ENCODE measurements at regions not wholly inside any gene's neighbourhood (a gene's known extent, or its start where the extent isn't known, plus 50 kb on each side); places are given as distances from the start of the nearest gene placed in this dataset.
"Not testable (repeated sequence)": the region's sequence is repeated elsewhere in the genome, so short reads cannot be mapped to it uniquely, and the experiment has no call there.

DNA sequence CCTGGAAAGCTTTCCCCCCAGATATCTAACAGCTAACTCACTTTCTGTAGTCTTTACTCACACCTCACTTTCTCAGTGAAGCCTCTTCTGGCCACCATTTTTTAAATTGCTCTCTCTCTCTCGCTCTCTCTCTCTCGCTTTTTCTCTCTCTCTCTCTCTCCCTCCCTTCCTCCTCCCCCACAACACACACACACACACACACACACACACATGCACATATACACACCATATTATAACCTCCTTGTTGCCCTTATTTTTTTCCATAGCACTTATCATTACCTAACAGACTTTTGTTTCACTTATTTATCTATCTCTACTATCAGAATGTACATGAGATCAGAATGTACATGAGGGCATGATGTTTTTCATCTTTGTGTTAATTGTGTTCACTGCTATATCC, 156.8 kb downstream of the DUSP6 start:
- Histone ChIP-seq H3K4me1 (ENCODE audit: control insufficient read depth in 1 of 2, insufficient read depth in 2 of 2, low read length in 2 of 2) (no peaks in the 10 kb centered on the region), H3K27me3 (ENCODE audit: control insufficient read depth in 1 of 2, insufficient read depth in 2 of 2, low read length in 1 of 2) (no peaks in the 10 kb centered on the region), H3K27ac (ENCODE audit: low read depth in 1 of 2, low read length in 2 of 2) (no peak overlapping the region), H3K36me3 (ENCODE audit: control insufficient read depth in 1 of 2, insufficient read depth in 2 of 2, low read length in 1 of 2) (no peaks in the 10 kb centered on the region), H3K4me3 (ENCODE audit: low read length in 2 of 2) (no peak overlapping the region), H3K9me3 (ENCODE audit: control insufficient read depth, low read length) (no peaks in the 10 kb centered on the region)
- ATAC-seq (ENCODE audit: low FRiP score) (no peak), DNase-seq (no peak)
- intact Hi-C loops (cut with DNase I) = no loop called here
- 96 to 100% methylated on average over 2 of the region's 2 CpGs for WGBS, 2 donors

DNA sequence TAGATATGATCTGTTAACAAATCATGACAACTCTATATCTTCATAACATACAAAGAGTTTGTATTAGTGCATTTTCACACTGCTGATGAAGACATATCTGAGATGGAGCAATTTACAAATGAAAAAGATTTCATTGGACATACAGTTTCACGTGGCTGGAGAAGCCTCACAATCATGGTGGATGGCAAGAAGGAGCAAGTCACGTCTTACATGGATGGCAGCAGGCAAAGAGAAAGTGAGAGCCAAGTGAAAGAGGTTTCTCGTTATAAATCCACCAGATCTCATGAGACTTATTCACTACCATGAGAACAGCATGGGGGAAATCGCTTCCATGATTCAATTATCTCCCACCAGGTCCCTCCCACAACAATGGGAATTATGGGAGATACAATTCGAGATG, 157.6 kb downstream of the DUSP6 start:
- WGBS, 2 donors = 90 to 92% methylated on average over 5 of the region's 5 CpGs
- Histone ChIP-seq H3K36me3 (ENCODE audit: control insufficient read depth in 1 of 2, insufficient read depth in 2 of 2, low read length in 1 of 2) (no peaks in the 10 kb centered on the region), H3K27me3 (ENCODE audit: control insufficient read depth in 1 of 2, insufficient read depth in 2 of 2, low read length in 1 of 2) (no peaks in the 10 kb centered on the region), H3K4me1 (ENCODE audit: control insufficient read depth in 1 of 2, insufficient read depth in 2 of 2, low read length in 2 of 2) (no peaks in the 10 kb centered on the region), H3K9me3 (ENCODE audit: control insufficient read depth, low read length) (no peaks in the 10 kb centered on the region), H3K4me3 (ENCODE audit: low read length in 2 of 2) (no peak overlapping the region), H3K27ac (ENCODE audit: low read depth in 1 of 2, low read length in 2 of 2) (no peak overlapping the region)
- no peak for DNase-seq
- ATAC-seq (ENCODE audit: low FRiP score) = no peak
- intact Hi-C loops (cut with DNase I) = no loop called here

DNA sequence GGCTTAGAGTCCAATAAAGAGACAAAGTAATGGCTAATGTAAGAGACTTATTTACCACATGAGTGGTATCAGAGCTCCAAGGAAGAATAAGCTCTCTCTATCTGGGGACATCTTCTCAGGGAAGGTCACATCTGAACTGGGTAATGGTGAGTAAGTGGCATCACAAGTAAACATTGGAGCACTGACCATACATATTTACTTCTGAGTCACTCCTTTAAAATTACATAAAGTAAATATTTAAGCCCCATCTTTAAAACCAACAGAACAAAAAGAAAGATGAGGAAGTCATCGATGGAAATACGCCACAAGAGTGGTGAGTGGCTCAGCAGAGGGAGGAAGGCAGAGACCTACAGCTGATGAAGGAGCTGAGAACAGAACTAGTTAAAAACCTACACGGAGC, 159.9 kb downstream of the DUSP6 start:
- Histone ChIP-seq H3K27me3 (ENCODE audit: control insufficient read depth in 1 of 2, insufficient read depth in 2 of 2, low read length in 1 of 2) (no peaks in the 10 kb centered on the region), H3K9me3 (ENCODE audit: control insufficient read depth, low read length) (no peaks in the 10 kb centered on the region), H3K4me3 (ENCODE audit: low read length in 2 of 2) (no peak overlapping the region), H3K36me3 (ENCODE audit: control insufficient read depth in 1 of 2, insufficient read depth in 2 of 2, low read length in 1 of 2) (no peaks in the 10 kb centered on the region), H3K4me1 (ENCODE audit: control insufficient read depth in 1 of 2, insufficient read depth in 2 of 2, low read length in 2 of 2) (no peaks in the 10 kb centered on the region), H3K27ac (ENCODE audit: low read depth in 1 of 2, low read length in 2 of 2) (no peak overlapping the region)
- ATAC-seq (ENCODE audit: low FRiP score) (no peak), DNase-seq (no peak)
- intact Hi-C loops (cut with DNase I) = no loop called here
- 83 to 87% methylated on average over 3 of the region's 3 CpGs for WGBS, 2 donors

DNA sequence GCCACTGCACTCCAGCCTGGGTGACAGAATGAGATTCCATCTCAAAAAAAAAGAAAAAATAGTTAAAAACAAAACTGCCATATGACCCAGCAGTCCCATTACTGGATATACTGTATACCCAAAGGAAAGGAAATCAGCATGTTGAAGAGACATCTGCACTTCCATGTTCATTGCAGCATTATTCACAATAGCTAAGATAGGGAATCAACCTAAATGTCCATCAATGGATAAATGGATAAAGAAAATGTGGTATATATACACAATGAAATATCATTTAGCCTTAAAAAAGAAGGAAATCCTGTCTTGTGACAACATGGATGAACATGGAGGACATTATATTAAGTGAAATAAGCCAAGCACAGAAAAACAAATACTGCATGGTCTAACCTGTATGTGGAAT, 160.7 kb downstream of the DUSP6 start:
- ATAC-seq (ENCODE audit: low FRiP score); H3K4me1 ChIP-seq (ENCODE audit: control insufficient read depth in 1 of 2, insufficient read depth in 2 of 2, low read length in 2 of 2); H3K4me3 ChIP-seq (ENCODE audit: low read length in 2 of 2); H3K36me3 ChIP-seq (ENCODE audit: control insufficient read depth in 1 of 2, insufficient read depth in 2 of 2, low read length in 1 of 2); intact Hi-C loops (cut with DNase I); H3K9me3 ChIP-seq (ENCODE audit: control insufficient read depth, low read length); DNase-seq; H3K27ac ChIP-seq (ENCODE audit: low read depth in 1 of 2, low read length in 2 of 2); H3K27me3 ChIP-seq (ENCODE audit: control insufficient read depth in 1 of 2, insufficient read depth in 2 of 2, low read length in 1 of 2): not testable (repeated sequence)

DNA sequence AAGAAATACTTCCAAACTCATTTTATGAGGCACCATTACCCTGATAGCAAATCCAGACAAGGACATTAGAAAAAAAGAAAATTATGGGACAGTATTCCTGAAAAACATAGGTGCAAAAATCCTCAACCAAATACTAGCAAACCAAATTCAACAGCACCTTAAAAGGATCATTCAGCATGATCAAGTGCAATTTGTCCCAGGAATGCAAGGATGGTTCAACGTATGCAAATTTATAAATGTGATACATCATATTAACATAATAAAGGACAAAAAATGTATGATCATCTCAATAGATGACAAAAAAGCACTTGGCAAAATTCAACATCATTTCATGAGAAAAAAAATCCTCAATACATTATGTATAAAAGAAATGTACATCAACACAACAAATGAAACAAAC, 162.9 kb downstream of the DUSP6 start:
- no peak for ATAC-seq (ENCODE audit: low FRiP score)
- WGBS, 2 donors = 91 to 94% methylated on average over 1 of the region's 1 CpG
- Histone ChIP-seq H3K9me3 (ENCODE audit: control insufficient read depth, low read length) (no peaks in the 10 kb centered on the region), H3K27ac (ENCODE audit: low read depth in 1 of 2, low read length in 2 of 2) (no peak overlapping the region), H3K36me3 (ENCODE audit: control insufficient read depth in 1 of 2, insufficient read depth in 2 of 2, low read length in 1 of 2) (no peaks in the 10 kb centered on the region), H3K4me3 (ENCODE audit: low read length in 2 of 2) (no peak overlapping the region), H3K4me1 (ENCODE audit: control insufficient read depth in 1 of 2, insufficient read depth in 2 of 2, low read length in 2 of 2) (no peaks in the 10 kb centered on the region), H3K27me3 (ENCODE audit: control insufficient read depth in 1 of 2, insufficient read depth in 2 of 2, low read length in 1 of 2) (no peaks in the 10 kb centered on the region)
- intact Hi-C loops (cut with DNase I) = no loop called here
- DNase-seq = no peak

DNA sequence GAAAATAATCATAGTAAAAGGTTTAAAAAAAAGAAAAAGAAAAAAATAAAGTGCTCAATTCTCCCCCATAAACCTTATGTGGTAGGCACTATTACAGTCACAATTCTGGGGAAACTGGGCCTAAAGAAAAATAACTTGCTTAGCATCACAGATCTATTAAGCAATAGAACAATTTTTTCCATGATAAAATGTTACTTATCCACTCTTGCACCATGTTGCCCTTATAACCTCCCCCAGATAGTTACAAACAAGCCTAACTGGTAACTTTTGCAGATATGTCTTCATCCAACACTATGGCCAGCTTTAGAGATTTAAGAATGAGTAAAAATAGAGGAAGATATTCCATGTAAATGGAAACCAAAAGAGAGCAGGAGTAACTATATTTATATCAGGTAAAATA, 164.8 kb downstream of the DUSP6 start:
- Histone ChIP-seq H3K9me3 (ENCODE audit: control insufficient read depth, low read length) (no peaks in the 10 kb centered on the region), H3K36me3 (ENCODE audit: control insufficient read depth in 1 of 2, insufficient read depth in 2 of 2, low read length in 1 of 2) (no peaks in the 10 kb centered on the region), H3K4me3 (ENCODE audit: low read length in 2 of 2) (no peak overlapping the region), H3K27me3 (ENCODE audit: control insufficient read depth in 1 of 2, insufficient read depth in 2 of 2, low read length in 1 of 2) (no peaks in the 10 kb centered on the region), H3K4me1 (ENCODE audit: control insufficient read depth in 1 of 2, insufficient read depth in 2 of 2, low read length in 2 of 2) (no peaks in the 10 kb centered on the region), H3K27ac (ENCODE audit: low read depth in 1 of 2, low read length in 2 of 2) (no peak overlapping the region)
- ATAC-seq (ENCODE audit: low FRiP score) (no peak), DNase-seq (no peak)
- intact Hi-C loops (cut with DNase I) = no loop called here

DNA sequence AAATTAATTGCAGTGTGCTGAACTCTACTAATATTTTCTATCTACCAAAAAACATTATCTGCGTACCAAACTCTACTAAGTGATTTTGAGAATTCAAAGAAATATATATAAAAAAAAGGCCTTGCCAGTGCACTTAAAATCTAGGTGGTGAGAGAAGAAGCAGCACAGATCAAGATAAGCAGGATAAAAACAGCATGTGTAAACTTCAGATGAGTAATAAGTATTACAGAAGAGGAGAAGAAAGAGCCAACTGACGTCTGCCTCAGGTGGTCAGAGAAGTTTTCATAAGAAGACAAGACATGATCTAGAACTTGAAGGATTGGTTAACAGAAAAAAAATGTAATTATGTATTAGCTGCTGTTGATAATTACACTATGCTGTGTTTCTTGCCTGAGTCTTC, 166.4 kb downstream of the DUSP6 start:
- WGBS, 2 donors = 87 to 89% methylated on average over 2 of the region's 2 CpGs
- no peaks in the 10 kb centered on the region for H3K9me3 ChIP-seq (ENCODE audit: control insufficient read depth, low read length)
- H3K4me3 ChIP-seq (ENCODE audit: low read length in 2 of 2) = no peak overlapping the region
- ATAC-seq (ENCODE audit: low FRiP score) = no peak
- H3K36me3 ChIP-seq (ENCODE audit: control insufficient read depth in 1 of 2, insufficient read depth in 2 of 2, low read length in 1 of 2) = no peaks in the 10 kb centered on the region
- intact Hi-C loops (cut with DNase I) = no loop called here
- no peaks in the 10 kb centered on the region for H3K4me1 ChIP-seq (ENCODE audit: control insufficient read depth in 1 of 2, insufficient read depth in 2 of 2, low read length in 2 of 2)
- no peak overlapping the region for H3K27ac ChIP-seq (ENCODE audit: low read depth in 1 of 2, low read length in 2 of 2)
- no peaks in the 10 kb centered on the region for H3K27me3 ChIP-seq (ENCODE audit: control insufficient read depth in 1 of 2, insufficient read depth in 2 of 2, low read length in 1 of 2)
- DNase-seq = no peak

DNA sequence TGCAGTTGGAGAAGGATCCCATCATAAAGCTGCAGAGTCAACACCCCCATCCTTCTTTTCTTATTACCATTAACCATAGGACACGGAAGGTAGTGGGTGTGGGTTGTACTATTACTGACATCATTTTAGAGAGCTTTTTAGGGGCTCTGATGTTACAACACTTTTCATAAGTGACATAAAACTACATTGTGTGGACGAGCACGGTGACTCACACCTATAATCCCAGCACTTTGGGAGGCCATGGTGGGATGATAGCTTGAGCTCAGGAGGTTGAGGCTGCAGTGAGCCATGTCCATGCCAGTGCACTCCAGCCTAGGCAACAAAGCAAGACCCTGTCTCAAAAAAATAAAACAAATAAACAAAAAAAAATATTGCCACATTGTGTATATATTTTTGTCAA, 167.1 kb downstream of the DUSP6 start:
- Histone ChIP-seq H3K36me3 (ENCODE audit: control insufficient read depth in 1 of 2, insufficient read depth in 2 of 2, low read length in 1 of 2) (no peaks in the 10 kb centered on the region), H3K4me1 (ENCODE audit: control insufficient read depth in 1 of 2, insufficient read depth in 2 of 2, low read length in 2 of 2) (no peaks in the 10 kb centered on the region), H3K27ac (ENCODE audit: low read depth in 1 of 2, low read length in 2 of 2) (no peak overlapping the region), H3K4me3 (ENCODE audit: low read length in 2 of 2) (no peak overlapping the region), H3K27me3 (ENCODE audit: control insufficient read depth in 1 of 2, insufficient read depth in 2 of 2, low read length in 1 of 2) (no peaks in the 10 kb centered on the region), H3K9me3 (ENCODE audit: control insufficient read depth, low read length) (no peaks in the 10 kb centered on the region)
- intact Hi-C loops (cut with DNase I) = no loop called here
- ATAC-seq (ENCODE audit: low FRiP score) = no peak
- no peak for DNase-seq
- WGBS, 2 donors = 89 to 91% methylated on average over 3 of the region's 3 CpGs

DNA sequence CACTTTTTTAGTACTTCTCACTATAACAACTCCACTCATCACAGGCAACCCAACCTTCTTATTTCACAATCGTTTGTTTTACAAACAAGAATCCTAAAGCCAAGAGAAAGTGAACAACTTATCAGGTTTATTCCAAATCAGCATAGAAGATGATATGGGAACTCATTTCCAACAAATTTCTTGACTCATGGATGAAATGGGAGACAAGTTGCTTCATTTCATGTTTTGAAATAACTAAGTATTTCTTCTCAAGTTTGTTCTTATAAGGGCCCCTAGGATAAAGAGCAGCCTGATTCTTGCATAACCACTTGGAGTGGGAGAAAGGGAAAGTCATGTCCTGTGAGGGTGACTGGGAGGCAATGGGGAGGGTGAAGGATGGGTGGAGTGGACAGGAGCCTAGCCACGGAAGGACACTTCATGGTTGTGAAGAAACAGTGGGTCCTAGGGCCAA, 168.3 kb downstream of the DUSP6 start:
- H3K4me1 ChIP-seq (ENCODE audit: control insufficient read depth in 1 of 2, insufficient read depth in 2 of 2, low read length in 2 of 2) = no peaks in the 10 kb centered on the region
- ATAC-seq (ENCODE audit: low FRiP score) (peak; percentile 91), DNase-seq (peak in 1 of 2 donors; percentile 62)
- no peaks in the 10 kb centered on the region for H3K9me3 ChIP-seq (ENCODE audit: control insufficient read depth, low read length)
- intact Hi-C loops (cut with DNase I) = no loop called here
- 81 to 82% methylated on average over 2 of the region's 2 CpGs for WGBS, 2 donors
- H3K27ac ChIP-seq (ENCODE audit: low read depth in 1 of 2, low read length in 2 of 2) = no peak overlapping the region
- H3K4me3 ChIP-seq (ENCODE audit: low read length in 2 of 2) = no peak overlapping the region
- no peaks in the 10 kb centered on the region for H3K27me3 ChIP-seq (ENCODE audit: control insufficient read depth in 1 of 2, insufficient read depth in 2 of 2, low read length in 1 of 2)
- H3K36me3 ChIP-seq (ENCODE audit: control insufficient read depth in 1 of 2, insufficient read depth in 2 of 2, low read length in 1 of 2) = no peaks in the 10 kb centered on the region

Data from aorta (tissue), 5 donors.